GM18858 (cell line): ENCODE measurements at regions not wholly inside any gene's neighbourhood (a gene's known extent, or its start where the extent isn't known, plus 50 kb on each side); places are given as distances from the start of the nearest gene placed in this dataset.

Experiments
- ATAC-seq: cut with Tn5 transposase; IDR thresholded peaks from one replicate; pipeline ENCODE4 v1.9.1; 2021; ENCODE audit not compliant: unreplicated experiment

- ATAC-seq, result no peak
These were observed 77.2 kb upstream of the PTCHD4 start for GRCh38 chr6:48188158-48188557.

GRCh38 chr6:48186746-48187145, 75.7 kb upstream of the PTCHD4 start:
- no peak for ATAC-seq

GRCh38 chr6:48184648-48185047, 73.7 kb upstream of the PTCHD4 start:
- no peak for ATAC-seq

- no peak for ATAC-seq
These were observed 73.0 kb upstream of the PTCHD4 start for GRCh38 chr6:48183811-48184605.

GRCh38 chr6:48183178-48183577, 72.2 kb upstream of the PTCHD4 start:
- no peak for ATAC-seq

GRCh38 chr6:48178700-48179099, 67.7 kb upstream of the PTCHD4 start:
- ATAC-seq, result no peak

GRCh38 chr6:48177786-48178185, 66.8 kb upstream of the PTCHD4 start:
- ATAC-seq, result no peak

GRCh38 chr6:48176645-48177308, 65.8 kb upstream of the PTCHD4 start:
- no peak for ATAC-seq

GRCh38 chr6:48169635-48170034, 58.6 kb upstream of the PTCHD4 start:
- no peak for ATAC-seq
